Suprapubic skin (tissue), 4 donors: ENCODE measurements at regions not wholly inside any gene's neighbourhood (a gene's known extent, or its start where the extent isn't known, plus 50 kb on each side); places are given as distances from the start of the nearest gene placed in this dataset.

Experiments
- EP300 ChIP-seq: sonication (generic); formaldehyde crosslinking; IDR thresholded peaks from one replicate; pipeline ENCODE4 v1.6.1; 2017; ENCODE audit warnings: antibody characterized with exemption
- POLR2A ChIP-seq, 2 donors: fragments of 450-650 bp; IDR thresholded peaks; one replicate each; pipeline ENCODE4 v1.6.1; 2017; ENCODE audit warnings: antibody characterized with exemption in 2 of 2, mild to moderate bottlenecking in 2 of 2, moderate library complexity in 2 of 2
- POLR2AphosphoS5 ChIP-seq, 3 donors: sonication (generic); formaldehyde crosslinking; IDR thresholded peaks; one replicate each; pipeline ENCODE4 v1.6.1; 2017; ENCODE audit warnings: antibody characterized with exemption in 3 of 3
- TF ChIP-seq, protein P1 (sequence below), 2 donors: fragments of 200-600 bp in 1 of 2; fragments of 450-650 bp in 1 of 2; sonication (generic) in 1 of 2; IDR thresholded peaks; one replicate each; pipeline ENCODE4 v1.5.1; 2016 to 2019; ENCODE audit warnings: antibody characterized with exemption in 2 of 2, mild to moderate bottlenecking in 1 of 2, moderate library complexity in 1 of 2

DNA sequence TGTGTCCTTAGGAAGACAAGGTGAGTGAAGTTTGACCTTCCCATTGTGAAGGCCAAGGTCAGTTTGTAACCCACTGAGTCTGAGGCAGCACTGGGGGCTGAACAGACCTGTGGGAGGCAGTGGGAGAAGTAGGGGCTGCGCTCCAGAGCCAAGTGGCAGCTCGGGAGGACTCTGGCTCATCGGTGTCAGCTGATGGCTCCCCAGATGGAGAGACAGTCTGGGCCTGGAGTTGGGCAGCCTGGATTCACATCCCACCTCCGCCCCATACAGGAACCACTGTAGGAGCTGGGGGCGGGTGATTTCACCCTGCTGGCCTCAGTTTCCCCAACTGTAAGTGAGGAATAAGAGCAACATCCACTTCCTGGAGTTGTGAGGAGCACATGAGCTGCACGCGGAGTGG is 128.4 kb downstream of the FOXL1 start:
- TF ChIP-seq, protein P1, sequence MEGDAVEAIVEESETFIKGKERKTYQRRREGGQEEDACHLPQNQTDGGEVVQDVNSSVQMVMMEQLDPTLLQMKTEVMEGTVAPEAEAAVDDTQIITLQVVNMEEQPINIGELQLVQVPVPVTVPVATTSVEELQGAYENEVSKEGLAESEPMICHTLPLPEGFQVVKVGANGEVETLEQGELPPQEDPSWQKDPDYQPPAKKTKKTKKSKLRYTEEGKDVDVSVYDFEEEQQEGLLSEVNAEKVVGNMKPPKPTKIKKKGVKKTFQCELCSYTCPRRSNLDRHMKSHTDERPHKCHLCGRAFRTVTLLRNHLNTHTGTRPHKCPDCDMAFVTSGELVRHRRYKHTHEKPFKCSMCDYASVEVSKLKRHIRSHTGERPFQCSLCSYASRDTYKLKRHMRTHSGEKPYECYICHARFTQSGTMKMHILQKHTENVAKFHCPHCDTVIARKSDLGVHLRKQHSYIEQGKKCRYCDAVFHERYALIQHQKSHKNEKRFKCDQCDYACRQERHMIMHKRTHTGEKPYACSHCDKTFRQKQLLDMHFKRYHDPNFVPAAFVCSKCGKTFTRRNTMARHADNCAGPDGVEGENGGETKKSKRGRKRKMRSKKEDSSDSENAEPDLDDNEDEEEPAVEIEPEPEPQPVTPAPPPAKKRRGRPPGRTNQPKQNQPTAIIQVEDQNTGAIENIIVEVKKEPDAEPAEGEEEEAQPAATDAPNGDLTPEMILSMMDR (IDR thresholded peaks at IDR 0.05), result no peak
- TF ChIP-seq POLR2AphosphoS5 (IDR thresholded peaks at IDR 0.05) (no peak), EP300 (no peak), POLR2A (IDR thresholded peaks at IDR 0.05) (no peak)
